B cell (primary cell): ENCODE measurements at regions not wholly inside any gene's neighbourhood (a gene's known extent, or its start where the extent isn't known, plus 50 kb on each side); places are given as distances from the start of the nearest gene placed in this dataset.

Experiments
- ATAC-seq: fragments of 200-7000 bp; cut with Tn5 transposase; one replicate; pipeline ENCODE4 v1.10.0; 2021; ENCODE audit warnings: low read depth, mild to moderate bottlenecking, moderate number of reproducible peaks, moderate library complexity
- CTCF ChIA-PET: fragments of 350-600 bp; sonication (Branson Sonifier 250); formaldehyde crosslinking; loops from one replicate; lab custom pipeline; 2021; ENCODE audit warnings: antibody characterized with exemption, inconsistent platforms; lab: Charles Lee
- POLR2A ChIA-PET: fragments of 350-600 bp; sonication (Branson Sonifier 250); formaldehyde crosslinking; loops from one replicate; lab custom pipeline; 2021; ENCODE audit warnings: antibody characterized with exemption; lab: Charles Lee
- DNase-seq: peaks from one replicate; pipeline ENCODE4 v3.0.0; 2013
- H2AFZ ChIP-seq: 2 replicates; pipeline ENCODE4 v1.6.1; 2012; ENCODE audit warnings: mild to moderate bottlenecking, low read depth, low read length; ENCODE audit not compliant: insufficient read depth, poor library complexity, severe bottlenecking
- H3K27ac ChIP-seq, 2 donors: 1 replicate in 1 of 2; 2 replicates in 1 of 2; pipeline ENCODE4 v1.5.1; 2012 to 2013; ENCODE audit warnings: low read length in 2 of 2, mild to moderate bottlenecking in 2 of 2, moderate library complexity in 1 of 2
- H3K27me3 ChIP-seq, 4 experiments: fragments of 200-600 bp in 1 of 4; sonication (generic) in 1 of 4; replicated peaks in 1 of 4; 1 replicate in 2 of 4; 2 replicates in 2 of 4; pipeline versions ENCODE4 v1.6.1 to v1.7.0; 2013 to 2016; ENCODE audit warnings: low read length in 3 of 4, mild to moderate bottlenecking in 2 of 4, mixed read lengths in 1 of 4, moderate library complexity in 1 of 4; ENCODE audit not compliant: insufficient read depth in 4 of 4, control insufficient read depth in 3 of 4; ENCODE audit errors: control extremely low read depth in 1 of 4
- H3K36me3 ChIP-seq, 2 experiments: replicated peaks in 1 of 2; 1 replicate in 1 of 2; 2 replicates in 1 of 2; pipeline versions ENCODE4 v1.6.1 to v1.7.1; 2013; ENCODE audit warnings: low read length in 1 of 2; ENCODE audit not compliant: insufficient read depth in 2 of 2, control insufficient read depth in 1 of 2; ENCODE audit errors: control extremely low read depth in 1 of 2, extremely low read depth in 1 of 2
- H3K4me1 ChIP-seq, 2 donors: fragments of 200-600 bp in 1 of 2; sonication (generic) in 1 of 2; 1 replicate in 1 of 2; 2 replicates in 1 of 2; pipeline versions ENCODE4 v1.5.1 to v1.6.1; 2013 to 2017; ENCODE audit warnings: low read length in 2 of 2; ENCODE audit not compliant: control insufficient read depth in 2 of 2, insufficient read depth in 2 of 2
- H3K4me2 ChIP-seq: replicated peaks from 2 replicates; pipeline ENCODE3; 2012; ENCODE audit warnings: mild to moderate bottlenecking, low read depth, low read length; ENCODE audit not compliant: poor library complexity, severe bottlenecking
- H3K4me3 ChIP-seq, 5 experiments: fragments of 200-600 bp in 1 of 5; sonication (generic) in 1 of 5; 1 replicate in 3 of 5; 2 replicates in 2 of 5; pipeline versions ENCODE4 v1.5.1 to v1.7.0; 2011 to 2016; ENCODE audit warnings: low read length in 4 of 5, mild to moderate bottlenecking in 4 of 5, low read depth in 2 of 5, control low read depth in 1 of 5, moderate library complexity in 1 of 5; ENCODE audit not compliant: insufficient read depth in 1 of 5; ENCODE audit errors: control extremely low read depth in 1 of 5, extremely low read depth in 1 of 5
- H3K79me2 ChIP-seq: fragments of 200-600 bp; sonication (generic); one replicate; pipeline ENCODE4 v1.6.0; 2016; ENCODE audit warnings: low read length; ENCODE audit not compliant: control insufficient read depth, insufficient read depth
- H3K9ac ChIP-seq: fragments of 200-600 bp; sonication (generic); 2 replicates; pipeline ENCODE4 v1.6.1; 2017; ENCODE audit warnings: mild to moderate bottlenecking, low read length, moderate library complexity
- H3K9me3 ChIP-seq, 3 donors: one replicate each; pipeline versions ENCODE4 v1.6.1 to v1.7.1; 2013; ENCODE audit warnings: low read length in 2 of 3; ENCODE audit not compliant: control insufficient read depth in 2 of 3, insufficient read depth in 1 of 3; ENCODE audit errors: control extremely low read depth in 1 of 3
- H4K20me1 ChIP-seq: 2 replicates; pipeline ENCODE4 v1.6.0; 2012; ENCODE audit warnings: mild to moderate bottlenecking, low read length; ENCODE audit not compliant: insufficient read depth, control insufficient read depth, poor library complexity, severe bottlenecking
- H3K27ac Mint-ChIP-seq: one replicate; pipeline ENCODE4 v1.8.0; 2021; ENCODE audit warnings: mixed read lengths
- H3K27me3 Mint-ChIP-seq: one replicate; pipeline ENCODE4 v1.8.0; 2021; ENCODE audit warnings: mixed read lengths
- H3K4me1 Mint-ChIP-seq: one replicate; pipeline ENCODE4 v1.8.0; 2021; ENCODE audit warnings: mixed read lengths
- H3K4me3 Mint-ChIP-seq: one replicate; pipeline ENCODE4 v1.8.0; 2021; ENCODE audit warnings: mixed read lengths
- H3K9me3 Mint-ChIP-seq: one replicate; pipeline ENCODE4 v1.8.0; 2022; ENCODE audit warnings: mixed read lengths; ENCODE audit not compliant: insufficient read depth
- EZH2 ChIP-seq: IDR thresholded peaks from 2 replicates; pipeline ENCODE4 v1.6.1; 2012; ENCODE audit warnings: borderline replicate concordance, low read depth, mild to moderate bottlenecking, moderate library complexity, low read length; ENCODE audit not compliant: insufficient read depth, poor library complexity, severe bottlenecking
- WGBS: methylation state at CpG from one replicate; pipeline ENCODE4 v1.1.5; 2013; ENCODE audit warnings: missing lambda C conversion rate; ENCODE audit not compliant: insufficient coverage; 5-methylcytosine and 5-hydroxymethylcytosine counted together
- intact Hi-C: fragments of 100-400 bp; cut with micrococcal nuclease; formaldehyde crosslinking; loops from one replicate; pipeline ENCODE4 v1.10.0; 2022
- TF ChIP-seq, protein P1 (sequence below): fragments of 200-600 bp; IDR thresholded peaks from one replicate; pipeline ENCODE4 v1.8.0; 2022; ENCODE audit warnings: antibody characterized with exemption, mild to moderate bottlenecking

DNA sequence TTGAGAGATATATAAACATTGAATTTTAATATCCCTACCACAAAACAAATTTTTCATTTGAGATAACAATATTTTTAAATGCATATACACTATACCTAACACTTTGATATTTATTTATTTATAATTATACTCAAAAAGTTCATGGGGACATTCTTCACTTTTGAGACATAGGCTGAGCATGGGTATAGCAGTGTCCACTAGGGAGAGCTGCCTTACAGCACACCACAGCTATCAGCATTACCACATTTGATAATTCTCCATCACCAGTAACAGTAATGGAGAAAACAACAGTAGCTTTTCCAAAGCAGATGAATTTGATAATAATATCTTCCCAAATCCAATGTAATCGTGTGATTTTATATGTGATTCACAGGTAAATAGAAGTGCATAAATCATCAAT, 626.1 kb downstream of the DACH1 start:
- Histone ChIP-seq H3K4me3 (no peak overlapping the region), H3K4me1 (no peaks in the 10 kb centered on the region), H3K79me2 (no peaks in the 10 kb centered on the region), H3K36me3 (no peaks in the 10 kb centered on the region), H3K27ac (no peak overlapping the region), H2AFZ (no peak overlapping the region), H3K4me2 (no peak overlapping the region), H3K9me3 (no peaks in the 10 kb centered on the region), H3K9ac (no peak overlapping the region), H3K27me3 (no peaks in the 10 kb centered on the region), H4K20me1 (no peaks in the 10 kb centered on the region)
- ChIA-PET POLR2A (no interaction called here), CTCF (no interaction called here)
- H3K27ac Mint-ChIP-seq: no peak overlapping the region
- TF ChIP-seq, protein P1, sequence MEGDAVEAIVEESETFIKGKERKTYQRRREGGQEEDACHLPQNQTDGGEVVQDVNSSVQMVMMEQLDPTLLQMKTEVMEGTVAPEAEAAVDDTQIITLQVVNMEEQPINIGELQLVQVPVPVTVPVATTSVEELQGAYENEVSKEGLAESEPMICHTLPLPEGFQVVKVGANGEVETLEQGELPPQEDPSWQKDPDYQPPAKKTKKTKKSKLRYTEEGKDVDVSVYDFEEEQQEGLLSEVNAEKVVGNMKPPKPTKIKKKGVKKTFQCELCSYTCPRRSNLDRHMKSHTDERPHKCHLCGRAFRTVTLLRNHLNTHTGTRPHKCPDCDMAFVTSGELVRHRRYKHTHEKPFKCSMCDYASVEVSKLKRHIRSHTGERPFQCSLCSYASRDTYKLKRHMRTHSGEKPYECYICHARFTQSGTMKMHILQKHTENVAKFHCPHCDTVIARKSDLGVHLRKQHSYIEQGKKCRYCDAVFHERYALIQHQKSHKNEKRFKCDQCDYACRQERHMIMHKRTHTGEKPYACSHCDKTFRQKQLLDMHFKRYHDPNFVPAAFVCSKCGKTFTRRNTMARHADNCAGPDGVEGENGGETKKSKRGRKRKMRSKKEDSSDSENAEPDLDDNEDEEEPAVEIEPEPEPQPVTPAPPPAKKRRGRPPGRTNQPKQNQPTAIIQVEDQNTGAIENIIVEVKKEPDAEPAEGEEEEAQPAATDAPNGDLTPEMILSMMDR: no peak
- TF ChIP-seq EZH2: no peak
- DNase-seq (no peak), ATAC-seq (no peak)
- H3K4me1 Mint-ChIP-seq: no peaks in the 10 kb centered on the region
- H3K9me3 Mint-ChIP-seq: peaks cover 2% of the 10 kb centered on the region
- intact Hi-C loops: no loop called here
- H3K4me3 Mint-ChIP-seq: no peak overlapping the region
- WGBS: no CpG with 5 or more reads among the region's 1 CpG
- H3K27me3 Mint-ChIP-seq: no peaks in the 10 kb centered on the region

DNA sequence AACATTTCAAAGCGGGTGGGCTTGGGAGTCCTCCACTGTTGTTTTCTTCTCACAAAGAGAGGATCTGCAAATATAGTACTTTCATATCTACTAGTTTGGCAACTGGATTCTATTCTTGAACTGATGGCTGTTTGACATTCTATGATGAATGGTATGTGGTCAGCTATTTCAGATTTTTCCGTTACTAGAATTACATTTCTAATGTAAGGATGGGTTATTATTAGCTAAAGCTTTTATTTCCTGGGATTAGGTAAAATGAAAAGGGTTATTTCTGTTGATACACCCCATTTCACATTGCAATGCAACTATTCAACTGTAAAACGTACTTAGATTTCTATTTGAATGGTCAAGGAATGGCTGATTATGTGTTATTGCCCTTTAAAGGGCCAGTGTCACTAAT, 629.7 kb downstream of the DACH1 start:
- DNase-seq (no peak), ATAC-seq (no peak)
- intact Hi-C loops: no loop called here
- TF ChIP-seq, protein P1: no peak
- no peak for TF ChIP-seq EZH2
- ChIA-PET POLR2A (no interaction called here), CTCF (no interaction called here)
- Mint-ChIP-seq H3K27ac (no peak overlapping the region), H3K4me3 (no peak overlapping the region), H3K4me1 (no peaks in the 10 kb centered on the region), H3K27me3 (no peaks in the 10 kb centered on the region), H3K9me3 (no peaks in the 10 kb centered on the region)
- Histone ChIP-seq H2AFZ (no peak overlapping the region), H3K9ac (no peak overlapping the region), H3K36me3 (no peaks in the 10 kb centered on the region), H4K20me1 (no peaks in the 10 kb centered on the region), H3K4me2 (no peak overlapping the region), H3K9me3 (no peaks in the 10 kb centered on the region), H3K27me3 (no peaks in the 10 kb centered on the region), H3K4me1 (no peaks in the 10 kb centered on the region), H3K4me3 (no peak overlapping the region), H3K79me2 (no peaks in the 10 kb centered on the region), H3K27ac (no peak overlapping the region)
- no CpG with 5 or more reads among the region's 3 CpGs for WGBS
